Nephron (organoid): ENCODE measurements at regions not wholly inside any gene's neighbourhood (a gene's known extent, or its start where the extent isn't known, plus 50 kb on each side); places are given as distances from the start of the nearest gene placed in this dataset.

ENCODE experiments used
- H3K27ac Mint-ChIP-seq, 3 experiments: 2 replicates each; pipeline ENCODE4 v1.8.0; 2020; ENCODE audit warnings: mixed read lengths in 3 of 3, mild to moderate bottlenecking in 2 of 3, moderate library complexity in 1 of 3
- H3K27me3 Mint-ChIP-seq: 2 replicates; pipeline ENCODE4 v1.8.0; 2021; ENCODE audit warnings: low read depth, mild to moderate bottlenecking, moderate library complexity, mixed read lengths
- H3K36me3 Mint-ChIP-seq: 2 replicates; pipeline ENCODE4 v1.8.0; 2020; ENCODE audit warnings: low read depth, mixed read lengths
- H3K4me1 Mint-ChIP-seq: 2 replicates; pipeline ENCODE4 v1.8.0; 2020; ENCODE audit warnings: mixed read lengths
- H3K4me3 Mint-ChIP-seq, 3 experiments: 2 replicates each; pipeline ENCODE4 v1.8.0; 2020; ENCODE audit warnings: mild to moderate bottlenecking in 3 of 3, mixed read lengths in 3 of 3, moderate library complexity in 2 of 3
- H3K9me3 Mint-ChIP-seq: 2 replicates; pipeline ENCODE4 v1.8.0; 2020; ENCODE audit warnings: mixed read lengths
- CTCF ChIP-seq, 3 experiments: fragments of 200-600 bp; sonication (generic); IDR thresholded peaks; one replicate each; pipeline ENCODE4 v1.5.0; 2021; ENCODE audit warnings: antibody characterized with exemption in 3 of 3; ENCODE audit not compliant: unreplicated experiment in 3 of 3

- no peak for TF ChIP-seq CTCF (IDR thresholded peaks at IDR 0.05; ENCODE audit: unreplicated experiment in 3 of 3)
These were observed 209.9 kb upstream of the CNTN3 start for GRCh38 chr3:74824366-74824765.

GRCh38 chr3:74814181-74814580, 199.7 kb upstream of the CNTN3 start:
- Mint-ChIP-seq H3K27ac (no peak overlapping the region), H3K4me1 (no peaks in the 10 kb centered on the region), H3K27me3 (no peaks in the 10 kb centered on the region), H3K9me3 (no peaks in the 10 kb centered on the region), H3K36me3 (no peaks in the 10 kb centered on the region), H3K4me3 (no peak overlapping the region)
- no peak for TF ChIP-seq CTCF (IDR thresholded peaks at IDR 0.05; ENCODE audit: unreplicated experiment in 3 of 3)

More at GRCh38 chr3:74824366-74824765, 209.9 kb upstream of the CNTN3 start:
- peaks cover 21% of the 10 kb centered on the region for H3K9me3 Mint-ChIP-seq
- H3K4me3 Mint-ChIP-seq: no peak overlapping the region
- H3K27ac Mint-ChIP-seq: no peak overlapping the region
- no peaks in the 10 kb centered on the region for H3K36me3 Mint-ChIP-seq
- H3K4me1 Mint-ChIP-seq: no peaks in the 10 kb centered on the region
- no peaks in the 10 kb centered on the region for H3K27me3 Mint-ChIP-seq

GRCh38 chr3:74812756-74813155, 198.3 kb upstream of the CNTN3 start:
- H3K9me3 Mint-ChIP-seq: peaks cover 2% of the 10 kb centered on the region
- no peak overlapping the region for H3K27ac Mint-ChIP-seq
- H3K4me1 Mint-ChIP-seq: no peaks in the 10 kb centered on the region
- H3K27me3 Mint-ChIP-seq: peaks cover 4% of the 10 kb centered on the region
- H3K4me3 Mint-ChIP-seq: no peak overlapping the region
- TF ChIP-seq CTCF (IDR thresholded peaks at IDR 0.05; ENCODE audit: unreplicated experiment in 3 of 3): no peak
- H3K36me3 Mint-ChIP-seq: no peaks in the 10 kb centered on the region

- Mint-ChIP-seq H3K36me3 (no peaks in the 10 kb centered on the region), H3K4me1 (no peaks in the 10 kb centered on the region), H3K27me3 (peaks cover 7% of the 10 kb centered on the region), H3K4me3 (no peak overlapping the region), H3K9me3 (peaks cover 2% of the 10 kb centered on the region), H3K27ac (no peak overlapping the region)
- TF ChIP-seq CTCF (IDR thresholded peaks at IDR 0.05; ENCODE audit: unreplicated experiment in 3 of 3): no peak
These were observed 194.2 kb upstream of the CNTN3 start for GRCh38 chr3:74808506-74809275.

GRCh38 chr3:74801924-74802323, 187.5 kb upstream of the CNTN3 start:
- Mint-ChIP-seq H3K36me3 (no peaks in the 10 kb centered on the region), H3K4me1 (no peaks in the 10 kb centered on the region), H3K9me3 (peaks cover 21% of the 10 kb centered on the region), H3K4me3 (no peak overlapping the region), H3K27me3 (peaks cover 3% of the 10 kb centered on the region), H3K27ac (no peak overlapping the region)
- TF ChIP-seq CTCF (IDR thresholded peaks at IDR 0.05; ENCODE audit: unreplicated experiment in 3 of 3): no peak

- no peak overlapping the region for H3K4me3 Mint-ChIP-seq
- no peak overlapping the region for H3K27ac Mint-ChIP-seq
- no peaks in the 10 kb centered on the region for H3K4me1 Mint-ChIP-seq
- TF ChIP-seq CTCF (IDR thresholded peaks at IDR 0.05; ENCODE audit: unreplicated experiment in 3 of 3): no peak
- no peaks in the 10 kb centered on the region for H3K36me3 Mint-ChIP-seq
- no peaks in the 10 kb centered on the region for H3K27me3 Mint-ChIP-seq
- H3K9me3 Mint-ChIP-seq: no peaks in the 10 kb centered on the region
These were observed 174.7 kb upstream of the CNTN3 start for GRCh38 chr3:74789111-74789510.
